Heart left ventricle (tissue), 16 donors: ENCODE measurements at regions not wholly inside any gene's neighbourhood (a gene's known extent, or its start where the extent isn't known, plus 50 kb on each side); places are given as distances from the start of the nearest gene placed in this dataset.

Experiments
- ATAC-seq, 4 donors: fragments of 200-7000 bp; cut with Tn5 transposase; one replicate each; pipeline ENCODE4 v1.9.1; 2020 to 2022; ENCODE audit warnings: moderate library complexity in 4 of 4, mild to moderate bottlenecking in 3 of 4, moderate number of reproducible peaks in 1 of 4
- DNase-seq, 5 donors: peaks; one replicate each; pipeline ENCODE4 v3.0.0-alpha.2; 2020
- H3K27ac ChIP-seq, 12 donors: fragments of 200-600 bp; sonication (generic) in 4 of 12; one replicate each; pipeline versions ENCODE4 v1.5.0 to v1.8.0; 2016 to 2022; ENCODE audit warnings: mild to moderate bottlenecking in 2 of 12
- H3K27me3 ChIP-seq, 9 donors: fragments of 200-600 bp; sonication (generic) in 2 of 9; one replicate each; pipeline versions ENCODE4 v1.5.1 to v1.8.0; 2016 to 2022; ENCODE audit warnings: mild to moderate bottlenecking in 3 of 9
- H3K36me3 ChIP-seq, 9 donors: fragments of 200-600 bp; sonication (generic) in 2 of 9; one replicate each; pipeline versions ENCODE4 v1.5.0 to v1.8.0; 2018 to 2022; ENCODE audit warnings: mild to moderate bottlenecking in 2 of 9
- H3K4me1 ChIP-seq, 12 donors: fragments of 200-600 bp; sonication (generic) in 4 of 12; one replicate each; pipeline versions ENCODE4 v1.5.0 to v1.8.0; 2016 to 2022; ENCODE audit warnings: mild to moderate bottlenecking in 3 of 12
- H3K4me3 ChIP-seq, 12 donors: fragments of 200-600 bp; sonication (generic) in 4 of 12; one replicate each; pipeline versions ENCODE4 v1.5.0 to v1.8.0; 2017 to 2022; ENCODE audit warnings: mild to moderate bottlenecking in 9 of 12, moderate library complexity in 4 of 12
- H3K9me3 ChIP-seq, 12 donors: fragments of 200-600 bp; sonication (generic) in 4 of 12; one replicate each; pipeline versions ENCODE4 v1.5.0 to v1.8.0; 2016 to 2022; ENCODE audit warnings: mild to moderate bottlenecking in 1 of 12
- CTCF ChIP-seq, 12 donors: fragments of 200-600 bp; sonication (generic) in 4 of 12; IDR thresholded peaks; one replicate each; pipeline versions ENCODE4 v1.5.0 to v1.8.0; 2018 to 2022; ENCODE audit warnings: antibody characterized with exemption in 12 of 12, mild to moderate bottlenecking in 5 of 12
- POLR2A ChIP-seq, 2 donors: fragments of 450-650 bp; IDR thresholded peaks; one replicate each; pipeline ENCODE4 v1.6.1; 2017; ENCODE audit warnings: antibody characterized with exemption in 2 of 2, mild to moderate bottlenecking in 2 of 2, moderate library complexity in 2 of 2
- WGBS, 4 donors: extraction: QIAGEN DNeasy Blood & Tissue Kit in 2 of 4; methylation state at CpG; one replicate each; pipeline versions ENCODE4 v1.1.5 to v1.1.7; 2013 to 2018; 5-methylcytosine and 5-hydroxymethylcytosine counted together
- intact Hi-C, 10 donors: fragments of 100-400 bp; cut with DNase I; formaldehyde crosslinking; loops; one replicate each; pipeline versions ENCODE4 v1.11.1 to v1.14.2; 2022
- donor health status: ischemic (EF 13 %, LVEDD 7.1; RV severe dilation, severe dysfunction).
- donor health status: healthy with polysubstance abuse.
- donor health status: DM: no; HTN: yes; CAD: no.
- donor health status: DM: no; HTN: no; CAD: no.
- donor health status: ischemic (EF 25% LVEDD 6.9; RV normal size, moderate dysfunction).
- donor health status: ischemic (EF 25% LVEDD 5.7; RV mildly dilated, moderate dysfunction).
- donor health status: healthy.
- donor health status: DM: yes; HTN: yes; CAD: no.
- donor health status: ischemic (EF 35%, LVEDD 5.7; RV mildly dilated, moderate dysfunction).
- donor health status: nonischemic (EF 11% LVEDD 7.7; RV severe dilation, severe dysfunction).
- donor health status: DM: yes; HTN: yes; CAD: no.
- donor health status: PGD.
- donor health status: ischemic (EF 29% LVEDD 5.4; RV normal size, mild dysfunction).
- donor health status: nonischemic (EF 23%, LVEDD 6.1; RV moderate dilation, normal function).

GRCh38 chr5:35324201-35324600 is 93.9 kb upstream of the PRLR start:
- Histone ChIP-seq H3K9me3 (no peaks in the 10 kb centered on the region), H3K27me3 (no peaks in the 10 kb centered on the region), H3K36me3 (no peaks in the 10 kb centered on the region), H3K4me1 (peaks cover 0 to 5% (median 0%) of the 10 kb centered on the region in 12 donors), H3K27ac (no peak overlapping the region), H3K4me3 (no peak overlapping the region)
- DNase-seq (no peak), ATAC-seq (no peak)
- TF ChIP-seq POLR2A (IDR thresholded peaks at IDR 0.05) (no peak), CTCF (IDR thresholded peaks at IDR 0.05) (no peak)
- intact Hi-C loops, result no loop called here
- WGBS, 4 donors, result 56 to 80% (median 78%) methylated on average over 2 to 4 of the region's 4 CpGs

GRCh38 chr5:35320029-35320428 is 89.7 kb upstream of the PRLR start:
- Histone ChIP-seq H3K4me3 (no peak overlapping the region), H3K9me3 (no peaks in the 10 kb centered on the region), H3K36me3 (no peaks in the 10 kb centered on the region), H3K27ac (peak overlapping the region in 1 of 12 donors; percentile 46), H3K4me1 (peaks cover 0 to 5% (median 0%) of the 10 kb centered on the region in 12 donors), H3K27me3 (no peaks in the 10 kb centered on the region)
- ATAC-seq (no peak), DNase-seq (no peak)
- 86 to 94% (median 89%) methylated on average over 3 of the region's 3 CpGs for WGBS, 4 donors
- no peak for TF ChIP-seq POLR2A (IDR thresholded peaks at IDR 0.05)
- no peak for TF ChIP-seq CTCF (IDR thresholded peaks at IDR 0.05)
- intact Hi-C loops, result no loop called here

- Histone ChIP-seq H3K27ac (peak overlapping the region in 1 of 12 donors; percentile 46), H3K4me3 (no peak overlapping the region), H3K4me1 (peaks cover 0 to 5% (median 0%) of the 10 kb centered on the region in 12 donors), H3K27me3 (no peaks in the 10 kb centered on the region), H3K9me3 (no peaks in the 10 kb centered on the region), H3K36me3 (no peaks in the 10 kb centered on the region)
- ATAC-seq, result peak in 2 of 4 donors; percentile 22 to 65
- 56 to 65% (median 62%) methylated on average over 4 of the region's 4 CpGs for WGBS, 4 donors
- peak; percentile 41 to 66 (median 51) for DNase-seq
- TF ChIP-seq CTCF (IDR thresholded peaks at IDR 0.05) (no peak), POLR2A (IDR thresholded peaks at IDR 0.05) (no peak)
- intact Hi-C loops, result no loop called here
Measured at GRCh38 chr5:35319333-35320002, 89.2 kb upstream of the PRLR start.

- Histone ChIP-seq H3K4me3 (no peak overlapping the region), H3K4me1 (peaks cover 0 to 5% (median 0%) of the 10 kb centered on the region in 12 donors), H3K9me3 (no peaks in the 10 kb centered on the region), H3K36me3 (no peaks in the 10 kb centered on the region), H3K27ac (no peak overlapping the region), H3K27me3 (no peaks in the 10 kb centered on the region)
- DNase-seq (no peak), ATAC-seq (no peak)
- intact Hi-C loops, result no loop called here
- TF ChIP-seq POLR2A (IDR thresholded peaks at IDR 0.05), result no peak
- TF ChIP-seq CTCF (IDR thresholded peaks at IDR 0.05), result no peak
- WGBS, 4 donors, result 71 to 79% (median 73%) methylated on average over 2 of the region's 2 CpGs
Measured at GRCh38 chr5:35317586-35317985, 87.3 kb upstream of the PRLR start.
